OCI-LY7 (cell line): ENCODE measurements at regions not wholly inside any gene's neighbourhood (a gene's known extent, or its start where the extent isn't known, plus 50 kb on each side); places are given as distances from the start of the nearest gene placed in this dataset.

Experiments used
- EZH2phosphoT487 ChIP-seq: fragments of 200-600 bp; sonication (generic); IDR thresholded peaks from 2 replicates; pipeline ENCODE4 v1.6.1; 2018; ENCODE audit warnings: low read depth, borderline replicate concordance, mild to moderate bottlenecking, mixed run types, antibody characterized with exemption, low read length, moderate library complexity, mixed read lengths
- TF ChIP-seq, protein P1 (sequence below): fragments of 200-600 bp; sonication (generic); conservative IDR thresholded peaks from 2 replicates; pipeline ENCODE4 v1.5.1; 2014; ENCODE audit warnings: mild to moderate bottlenecking, antibody characterized with exemption, low read length, moderate library complexity, mixed read lengths

GRCh38 chr12:116687888-116688287, 50.0 kb downstream of the SPRING1 start:
- TF ChIP-seq, protein P1, sequence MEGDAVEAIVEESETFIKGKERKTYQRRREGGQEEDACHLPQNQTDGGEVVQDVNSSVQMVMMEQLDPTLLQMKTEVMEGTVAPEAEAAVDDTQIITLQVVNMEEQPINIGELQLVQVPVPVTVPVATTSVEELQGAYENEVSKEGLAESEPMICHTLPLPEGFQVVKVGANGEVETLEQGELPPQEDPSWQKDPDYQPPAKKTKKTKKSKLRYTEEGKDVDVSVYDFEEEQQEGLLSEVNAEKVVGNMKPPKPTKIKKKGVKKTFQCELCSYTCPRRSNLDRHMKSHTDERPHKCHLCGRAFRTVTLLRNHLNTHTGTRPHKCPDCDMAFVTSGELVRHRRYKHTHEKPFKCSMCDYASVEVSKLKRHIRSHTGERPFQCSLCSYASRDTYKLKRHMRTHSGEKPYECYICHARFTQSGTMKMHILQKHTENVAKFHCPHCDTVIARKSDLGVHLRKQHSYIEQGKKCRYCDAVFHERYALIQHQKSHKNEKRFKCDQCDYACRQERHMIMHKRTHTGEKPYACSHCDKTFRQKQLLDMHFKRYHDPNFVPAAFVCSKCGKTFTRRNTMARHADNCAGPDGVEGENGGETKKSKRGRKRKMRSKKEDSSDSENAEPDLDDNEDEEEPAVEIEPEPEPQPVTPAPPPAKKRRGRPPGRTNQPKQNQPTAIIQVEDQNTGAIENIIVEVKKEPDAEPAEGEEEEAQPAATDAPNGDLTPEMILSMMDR, result peak; percentile 76
- no peak for TF ChIP-seq EZH2phosphoT487
